BLaER1 treated with 17β-estradiol and CSF1 and Interleukin-3, amounts not matched to agents 10 nM and 100 nM (cell line): ENCODE measurements at regions not wholly inside any gene's neighbourhood (a gene's known extent, or its start where the extent isn't known, plus 50 kb on each side); places are given as distances from the start of the nearest gene placed in this dataset.

ENCODE experiments used
- H3K27ac ChIP-seq, 11 experiments: shearing (Covaris generic); formaldehyde crosslinking; 2 replicates each; pipeline ENCODE4 v1.8.1; 2022
- H3K27me3 ChIP-seq, 11 experiments: shearing (Covaris generic); formaldehyde crosslinking; 2 replicates each; pipeline ENCODE4 v1.8.1; 2022
- H3K36me3 ChIP-seq, 11 experiments: shearing (Covaris generic); formaldehyde crosslinking; 2 replicates each; pipeline ENCODE4 v1.8.1; 2022
- H3K4me1 ChIP-seq, 10 experiments: shearing (Covaris generic); formaldehyde crosslinking; 2 replicates each; pipeline ENCODE4 v1.8.1; 2022
- H3K4me2 ChIP-seq, 11 experiments: shearing (Covaris generic); formaldehyde crosslinking; 2 replicates each; pipeline ENCODE4 v1.8.1; 2022
- H3K4me3 ChIP-seq, 10 experiments: shearing (Covaris generic); formaldehyde crosslinking; 2 replicates each; pipeline ENCODE4 v1.8.1; 2022
- H3K9ac ChIP-seq, 11 experiments: shearing (Covaris generic); formaldehyde crosslinking; 2 replicates each; pipeline ENCODE4 v1.8.1; 2022
- H3K9me3 ChIP-seq, 11 experiments: shearing (Covaris generic); formaldehyde crosslinking; replicated peaks in 1 of 11; 2 replicates each; pipeline ENCODE4 v1.8.1; 2022
- H4K20me1 ChIP-seq, 11 experiments: shearing (Covaris generic); formaldehyde crosslinking; 2 replicates each; pipeline ENCODE4 v1.8.1; 2022
- Cebpa-rat ChIP-seq, 11 experiments: shearing (Covaris generic); IDR thresholded peaks; 2 replicates each; pipeline ENCODE4 v1.8.1; 2022

- Histone ChIP-seq H3K9me3 (no peaks in the 10 kb centered on the region), H3K27me3 (no peaks in the 10 kb centered on the region), H3K4me1 (peaks cover 0 to 27% (median 12%) of the 10 kb centered on the region in 10 experiments; a peak in 9 of 20 replicates), H3K4me3 (no peak overlapping the region), H3K36me3 (no peaks in the 10 kb centered on the region), H4K20me1 (no peaks in the 10 kb centered on the region), H3K4me2 (peak overlapping the region in 2 of 11 experiments; percentile 49 to 68; a peak in 3 of 22 replicates), H3K27ac (peak overlapping the region in 3 of 11 experiments; percentile 41 to 77 (median 74); a peak in 5 of 22 replicates), H3K9ac (no peak overlapping the region)
- no peak for TF ChIP-seq Cebpa-rat (IDR thresholded peaks at IDR 0.05)
Observed at GRCh38 chr12:59080101-59080500, 159.8 kb upstream of the LRIG3 start.

DNA sequence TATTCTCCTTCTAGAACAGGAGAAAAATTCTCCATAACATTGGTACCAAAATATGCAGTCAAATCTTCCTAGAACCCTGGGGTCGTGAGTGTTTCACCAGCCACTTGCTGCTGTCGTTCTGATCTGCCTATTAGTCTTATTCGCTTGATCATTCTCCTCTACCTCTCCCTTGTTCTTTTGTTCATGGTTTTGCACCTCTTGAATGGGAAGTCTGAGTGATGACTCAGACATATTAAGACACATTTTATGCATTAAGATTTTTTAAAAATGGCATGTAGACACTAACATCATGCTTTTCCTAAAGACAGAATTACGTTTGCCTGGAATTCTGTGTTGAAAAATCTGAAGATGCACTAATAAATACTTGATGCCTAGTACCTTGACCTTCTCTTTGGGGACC, 159.2 kb upstream of the LRIG3 start:
- Histone ChIP-seq H3K4me2 (peak overlapping the region in 7 of 11 experiments; percentile 5 to 68 (median 41); a peak in 11 of 22 replicates), H3K36me3 (no peaks in the 10 kb centered on the region), H4K20me1 (no peaks in the 10 kb centered on the region), H3K27me3 (no peaks in the 10 kb centered on the region), H3K4me1 (peaks cover 0 to 27% (median 12%) of the 10 kb centered on the region in 10 experiments; a peak in 9 of 20 replicates), H3K27ac (peak overlapping the region in 4 of 11 experiments; percentile 41 to 77 (median 58); a peak in 6 of 22 replicates), H3K9me3 (no peaks in the 10 kb centered on the region), H3K9ac (0 out of 22 replicates have a peak overlapping the region, but pooled peaks of 2 of the 11 experiments have one; percentile 33 to 42), H3K4me3 (no peak overlapping the region)
- no peak for TF ChIP-seq Cebpa-rat (IDR thresholded peaks at IDR 0.05)

DNA sequence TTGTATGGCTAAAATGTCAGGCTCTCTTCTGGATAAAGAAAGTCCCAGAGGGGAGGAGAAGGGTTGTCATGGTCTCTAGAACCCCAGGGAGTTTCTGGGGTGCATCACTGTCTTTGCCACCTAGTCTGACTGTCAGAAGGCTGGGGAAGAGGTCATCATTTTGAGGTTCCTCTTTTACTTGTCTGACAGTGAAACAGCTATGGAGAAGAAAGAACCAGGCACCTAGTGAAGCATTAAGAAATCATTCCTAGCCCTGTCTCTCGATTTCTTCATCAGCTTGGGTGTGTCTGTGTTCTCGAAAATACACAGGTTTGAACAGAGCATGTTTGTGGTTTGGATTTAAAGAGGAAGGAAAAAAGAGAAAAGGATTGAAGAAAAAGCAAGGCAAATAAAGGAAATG, 158.7 kb upstream of the LRIG3 start:
- H4K20me1 ChIP-seq, result no peaks in the 10 kb centered on the region
- H3K4me2 ChIP-seq, result peak overlapping the region in 7 of 11 experiments; percentile 5 to 68 (median 41); a peak in 11 of 22 replicates
- no peaks in the 10 kb centered on the region for H3K27me3 ChIP-seq
- peaks cover 0 to 27% (median 12%) of the 10 kb centered on the region in 10 experiments; a peak in 9 of 20 replicates for H3K4me1 ChIP-seq
- no peak overlapping the region for H3K4me3 ChIP-seq
- peak overlapping the region in 4 of 11 experiments; percentile 41 to 77 (median 58); a peak in 7 of 22 replicates for H3K27ac ChIP-seq
- peak in 3 of 11 experiments; percentile 47 to 59 (median 54); a peak in 3 of 22 replicates for TF ChIP-seq Cebpa-rat (IDR thresholded peaks at IDR 0.05)
- H3K9me3 ChIP-seq, result no peaks in the 10 kb centered on the region
- H3K9ac ChIP-seq, result peak overlapping the region in 2 of 11 experiments; percentile 33 to 42; a peak in 1 of 22 replicates
- no peaks in the 10 kb centered on the region for H3K36me3 ChIP-seq

DNA sequence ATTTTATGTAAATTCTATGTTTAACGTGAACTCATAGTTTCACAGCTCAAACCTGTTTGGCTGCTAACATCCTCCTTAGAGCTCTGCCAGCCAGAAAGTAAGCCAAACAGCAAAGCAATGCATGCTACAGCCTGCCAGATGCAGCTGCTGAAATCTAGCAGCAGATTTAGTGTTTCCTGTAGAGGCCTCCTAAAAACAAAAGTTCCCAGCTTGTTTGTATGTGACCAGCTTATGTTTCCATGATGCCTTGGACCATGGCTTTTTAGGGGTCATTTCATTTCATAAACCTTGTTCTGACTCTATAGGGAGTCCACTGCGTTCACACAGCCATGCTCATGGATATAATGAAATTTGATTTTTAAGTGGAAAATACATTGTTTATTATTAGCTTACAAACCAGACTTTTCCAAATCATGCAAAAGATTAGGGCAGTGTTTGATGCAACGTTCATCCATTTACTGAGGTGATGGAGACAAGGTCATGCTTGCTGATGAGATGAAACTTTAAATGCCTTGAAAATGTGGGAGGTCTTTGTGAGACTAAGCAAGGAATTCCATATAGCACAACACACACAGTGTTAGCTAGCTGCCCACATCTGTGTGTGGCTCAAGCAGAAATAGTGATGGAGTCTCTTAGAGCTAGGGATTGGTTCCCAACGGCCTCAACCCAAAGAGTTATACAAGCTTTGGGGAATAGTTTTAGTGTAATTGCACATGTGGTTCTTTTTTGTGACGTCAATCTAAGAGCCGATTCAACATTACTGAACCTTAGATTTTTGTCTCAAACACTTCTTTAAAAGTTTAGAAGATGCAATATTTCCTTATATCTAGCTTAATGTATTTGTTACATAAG, 157.5 kb upstream of the LRIG3 start:
- Histone ChIP-seq H3K4me2 (peak overlapping the region in 1 of 11 experiments; percentile 2; a peak in 1 of 22 replicates), H3K9ac (no peak overlapping the region), H3K9me3 (no peaks in the 10 kb centered on the region), H4K20me1 (no peaks in the 10 kb centered on the region), H3K27me3 (no peaks in the 10 kb centered on the region), H3K27ac (no peak overlapping the region; a peak in 1 of 22 replicates), H3K4me3 (no peak overlapping the region), H3K4me1 (peaks cover 0 to 27% (median 12%) of the 10 kb centered on the region in 10 experiments; a peak in 9 of 20 replicates), H3K36me3 (no peaks in the 10 kb centered on the region)
- TF ChIP-seq Cebpa-rat (IDR thresholded peaks at IDR 0.05), result no peak

- Histone ChIP-seq H3K27me3 (no peaks in the 10 kb centered on the region), H3K4me1 (peaks cover 0 to 27% (median 12%) of the 10 kb centered on the region in 10 experiments; a peak in 9 of 20 replicates), H3K4me2 (no peak overlapping the region), H3K9ac (no peak overlapping the region), H3K27ac (no peak overlapping the region), H3K9me3 (no peaks in the 10 kb centered on the region), H4K20me1 (no peaks in the 10 kb centered on the region), H3K36me3 (no peaks in the 10 kb centered on the region), H3K4me3 (no peak overlapping the region)
- no peak for TF ChIP-seq Cebpa-rat (IDR thresholded peaks at IDR 0.05)
Observed at GRCh38 chr12:59077153-59077552, 156.8 kb upstream of the LRIG3 start.

DNA sequence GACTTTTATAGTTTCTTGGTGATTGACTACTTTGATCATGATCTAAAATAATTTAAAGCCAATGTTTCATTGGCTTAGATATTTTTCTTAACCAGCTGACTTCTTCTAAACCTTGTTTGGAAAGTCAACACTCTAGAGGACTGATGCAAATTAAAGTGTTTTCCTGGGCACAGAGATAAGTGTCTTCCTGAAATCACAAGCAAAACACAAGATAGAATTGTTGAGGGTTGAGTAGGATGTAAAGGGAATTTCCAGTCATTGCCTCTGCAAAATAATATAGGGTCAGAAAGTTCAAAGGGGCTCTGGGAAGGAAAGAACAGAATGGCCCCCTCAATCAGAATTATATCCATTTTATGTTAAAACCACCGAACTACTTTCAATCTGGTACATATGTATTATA, 156.3 kb upstream of the LRIG3 start:
- no peak for TF ChIP-seq Cebpa-rat (IDR thresholded peaks at IDR 0.05)
- H3K4me2 ChIP-seq, result no peak overlapping the region
- no peak overlapping the region for H3K9ac ChIP-seq
- H3K27ac ChIP-seq, result no peak overlapping the region
- H3K4me1 ChIP-seq, result peaks cover 0 to 27% (median 12%) of the 10 kb centered on the region in 10 experiments; a peak in 9 of 20 replicates
- no peaks in the 10 kb centered on the region for H4K20me1 ChIP-seq
- H3K9me3 ChIP-seq, result no peaks in the 10 kb centered on the region
- no peaks in the 10 kb centered on the region for H3K27me3 ChIP-seq
- no peaks in the 10 kb centered on the region for H3K36me3 ChIP-seq
- H3K4me3 ChIP-seq, result no peak overlapping the region

DNA sequence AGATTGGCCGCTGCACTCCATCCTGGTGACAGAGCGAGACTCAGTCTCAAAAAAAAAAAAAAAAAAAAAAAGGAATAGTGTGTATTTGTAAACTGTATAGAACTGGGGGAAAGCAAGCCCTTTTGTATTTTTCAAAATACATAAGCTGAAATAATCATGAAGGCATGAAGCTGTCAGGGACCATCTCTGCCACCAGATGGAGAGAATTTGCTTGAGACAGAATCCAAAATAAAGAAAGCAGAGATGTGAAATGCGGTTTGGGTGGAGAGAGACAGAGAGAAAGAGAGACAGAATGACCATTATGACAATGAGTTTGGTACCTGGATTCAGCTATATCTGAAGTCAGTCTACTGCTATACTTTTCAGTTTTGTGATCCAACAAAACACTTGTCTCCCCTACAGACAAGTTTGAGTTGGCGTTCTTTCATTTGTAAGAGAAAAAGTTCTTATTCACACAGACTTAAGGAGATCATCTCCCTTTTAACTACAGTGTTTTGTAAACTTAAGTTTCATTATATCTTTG, 155.7 kb upstream of the LRIG3 start:
- Histone ChIP-seq H3K27ac (no peak overlapping the region), H3K4me1 (peaks cover 0 to 27% (median 12%) of the 10 kb centered on the region in 10 experiments; a peak in 9 of 20 replicates), H3K4me3 (no peak overlapping the region), H3K36me3 (no peaks in the 10 kb centered on the region), H3K9me3 (no peaks in the 10 kb centered on the region), H3K9ac (no peak overlapping the region), H3K27me3 (no peaks in the 10 kb centered on the region), H3K4me2 (no peak overlapping the region), H4K20me1 (no peaks in the 10 kb centered on the region)
- TF ChIP-seq Cebpa-rat (IDR thresholded peaks at IDR 0.05), result no peak

DNA sequence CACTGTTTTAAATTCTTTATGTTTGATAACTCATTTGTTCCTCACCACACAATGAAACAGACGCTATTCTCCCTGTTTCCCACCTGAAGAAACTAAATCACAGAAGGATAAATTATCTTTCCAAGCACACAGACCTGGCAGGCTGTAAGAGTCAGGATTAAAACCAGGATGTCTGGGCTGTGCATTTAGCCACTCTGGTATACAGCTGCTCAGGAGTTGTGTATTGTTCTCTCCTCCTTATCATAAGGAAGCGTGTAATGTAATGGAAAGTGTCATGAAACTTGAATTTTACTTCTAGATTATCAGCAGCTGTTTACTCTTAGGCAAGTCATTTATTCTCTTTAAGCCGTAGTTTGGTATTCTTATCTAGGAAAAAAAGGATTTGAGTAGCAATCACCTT, 154.8 kb upstream of the LRIG3 start:
- Histone ChIP-seq H3K9me3 (no peaks in the 10 kb centered on the region), H3K36me3 (no peaks in the 10 kb centered on the region), H3K4me2 (no peak overlapping the region), H3K4me1 (peaks cover 0 to 27% (median 12%) of the 10 kb centered on the region in 10 experiments; a peak in 9 of 20 replicates), H3K9ac (no peak overlapping the region), H3K27ac (no peak overlapping the region), H3K4me3 (no peak overlapping the region), H4K20me1 (no peaks in the 10 kb centered on the region), H3K27me3 (no peaks in the 10 kb centered on the region)
- TF ChIP-seq Cebpa-rat (IDR thresholded peaks at IDR 0.05), result no peak

- no peak overlapping the region for H3K4me2 ChIP-seq
Observed at GRCh38 chr12:59070322-59070933, 150.1 kb upstream of the LRIG3 start.

More at GRCh38 chr12:59070322-59070933, 150.1 kb upstream of the LRIG3 start:
- no peak overlapping the region for H3K27ac ChIP-seq
- no peak for TF ChIP-seq Cebpa-rat (IDR thresholded peaks at IDR 0.05)
- no peaks in the 10 kb centered on the region for H3K9me3 ChIP-seq
- no peaks in the 10 kb centered on the region for H3K4me1 ChIP-seq
- H3K36me3 ChIP-seq, result no peaks in the 10 kb centered on the region
- no peak overlapping the region for H3K9ac ChIP-seq
- no peak overlapping the region for H3K4me3 ChIP-seq
- no peaks in the 10 kb centered on the region for H3K27me3 ChIP-seq
- no peaks in the 10 kb centered on the region for H4K20me1 ChIP-seq
